HG02623 (cell line): ENCODE measurements at regions not wholly inside any gene's neighbourhood (a gene's known extent, or its start where the extent isn't known, plus 50 kb on each side); places are given as distances from the start of the nearest gene placed in this dataset.

Experiments used
- ATAC-seq: cut with Tn5 transposase; IDR thresholded peaks from one replicate; pipeline ENCODE4 v1.9.1; 2021; ENCODE audit warnings: moderate library complexity; ENCODE audit not compliant: unreplicated experiment

- no peak for ATAC-seq
Measured at GRCh38 chr2:41962922-41963622, 84.7 kb upstream of the PKDCC start.

- ATAC-seq: no peak
Measured at GRCh38 chr2:41963661-41964525, 83.9 kb upstream of the PKDCC start.

GRCh38 chr2:41965173-41965908, 82.5 kb upstream of the PKDCC start:
- ATAC-seq: no peak

- ATAC-seq: no peak
Measured at GRCh38 chr2:41965909-41966295, 81.9 kb upstream of the PKDCC start.

- no peak for ATAC-seq
Measured at GRCh38 chr2:41966431-41966893, 81.4 kb upstream of the PKDCC start.

- no peak for ATAC-seq
Measured at GRCh38 chr2:41966920-41967319, 80.9 kb upstream of the PKDCC start.

- no peak for ATAC-seq
Measured at GRCh38 chr2:41967476-41968181, 80.2 kb upstream of the PKDCC start.

GRCh38 chr2:41968182-41968578, 79.6 kb upstream of the PKDCC start:
- no peak for ATAC-seq

GRCh38 chr2:41970988-41971660, 76.7 kb upstream of the PKDCC start:
- no peak for ATAC-seq

- no peak for ATAC-seq
Measured at GRCh38 chr2:41972179-41972578, 75.6 kb upstream of the PKDCC start.

- no peak for ATAC-seq
Measured at GRCh38 chr2:41972819-41973218, 75.0 kb upstream of the PKDCC start.

GRCh38 chr2:41973871-41974270, 74.0 kb upstream of the PKDCC start:
- no peak for ATAC-seq

- no peak for ATAC-seq
Measured at GRCh38 chr2:41981417-41981816, 66.4 kb upstream of the PKDCC start.

GRCh38 chr2:41985573-41986095, 62.2 kb upstream of the PKDCC start:
- no peak for ATAC-seq

- no peak for ATAC-seq
Measured at GRCh38 chr2:41989501-41990180, 58.2 kb upstream of the PKDCC start.

GRCh38 chr2:41990245-41990644, 57.6 kb upstream of the PKDCC start:
- no peak for ATAC-seq

- no peak for ATAC-seq
Measured at GRCh38 chr2:41990688-41991087, 57.1 kb upstream of the PKDCC start.

- ATAC-seq: no peak
Measured at GRCh38 chr2:41992056-41992642, 55.7 kb upstream of the PKDCC start.
